Mucosa of descending colon (tissue), 3 donors: ENCODE measurements at regions not wholly inside any gene's neighbourhood (a gene's known extent, or its start where the extent isn't known, plus 50 kb on each side); places are given as distances from the start of the nearest gene placed in this dataset.

ENCODE experiments used
- ATAC-seq: fragments of 200-7000 bp; cut with Tn5 transposase; one replicate; pipeline ENCODE4 v1.9.1; 2020; ENCODE audit warnings: mild to moderate bottlenecking, moderate library complexity
- DNase-seq, 3 donors: peaks; one replicate each; pipeline ENCODE4 v3.0.0-alpha.2; 2020
- H3K36me3 ChIP-seq: fragments of 200-600 bp; one replicate; pipeline ENCODE4 v1.8.0; 2021; ENCODE audit warnings: low read depth, mild to moderate bottlenecking
- H3K4me1 ChIP-seq: fragments of 200-600 bp; one replicate; pipeline ENCODE4 v1.8.0; 2021; ENCODE audit warnings: low read depth, mild to moderate bottlenecking
- H3K4me3 ChIP-seq: fragments of 200-600 bp; one replicate; pipeline ENCODE4 v1.8.0; 2021; ENCODE audit warnings: mild to moderate bottlenecking
- H3K9me3 ChIP-seq: fragments of 200-600 bp; one replicate; pipeline ENCODE4 v1.8.0; 2021; ENCODE audit warnings: mild to moderate bottlenecking
- CTCF ChIP-seq: fragments of 200-600 bp; IDR thresholded peaks from one replicate; pipeline ENCODE4 v1.8.0; 2022; ENCODE audit warnings: antibody characterized with exemption, mild to moderate bottlenecking
- intact Hi-C, 2 donors: fragments of 100-400 bp; cut with DNase I in 1 of 2; cut with micrococcal nuclease in 1 of 2; formaldehyde crosslinking; loops; one replicate each; pipeline versions ENCODE4 v1.11.0 to v1.11.1; 2022; cut with DNase I, micrococcal nuclease
- donor health status: DM: no; HTN: no; CAD: no; lungs with moderate emphysema.
- donor health status: DM: no; HTN: no; CAD: no.
- donor health status: DM: no; HTN: yes; CAD: no.

- DNase-seq = no peak
- H3K4me3 ChIP-seq = no peak overlapping the region
- H3K4me1 ChIP-seq = no peaks in the 10 kb centered on the region
- no peak for ATAC-seq
- intact Hi-C loops = no loop called here
- no peak for TF ChIP-seq CTCF
- H3K36me3 ChIP-seq = no peaks in the 10 kb centered on the region
- H3K9me3 ChIP-seq = peaks cover 71% of the 10 kb centered on the region
Measured at GRCh38 chr12:34526946-34527345, 504.6 kb downstream of the ALG10 start.

- Histone ChIP-seq H3K4me1 (no peaks in the 10 kb centered on the region), H3K4me3 (no peak overlapping the region), H3K9me3 (peaks cover 96% of the 10 kb centered on the region), H3K36me3 (no peaks in the 10 kb centered on the region)
- DNase-seq (no peak), ATAC-seq (no peak)
- no peak for TF ChIP-seq CTCF
- intact Hi-C loops = no loop called here
Measured at GRCh38 chr12:34547276-34547675, 525.0 kb downstream of the ALG10 start.

- ATAC-seq (no peak), DNase-seq (no peak)
- H3K36me3 ChIP-seq = no peaks in the 10 kb centered on the region
- H3K9me3 ChIP-seq = peaks cover 100% of the 10 kb centered on the region
- no peak overlapping the region for H3K4me3 ChIP-seq
- no peaks in the 10 kb centered on the region for H3K4me1 ChIP-seq
- intact Hi-C loops = no loop called here
- no peak for TF ChIP-seq CTCF
Measured at GRCh38 chr12:34591966-34592365, 569.7 kb downstream of the ALG10 start.

GRCh38 chr12:34595749-34596733, 573.7 kb downstream of the ALG10 start:
- Histone ChIP-seq H3K36me3 (no peaks in the 10 kb centered on the region), H3K4me3 (no peak overlapping the region), H3K4me1 (no peaks in the 10 kb centered on the region), H3K9me3 (peaks cover 100% of the 10 kb centered on the region)
- intact Hi-C loops = no loop called here
- DNase-seq (peak in 2 of 3 donors; percentile 5 to 25), ATAC-seq (no peak)
- no peak for TF ChIP-seq CTCF

GRCh38 chr12:34597548-34598351, 575.5 kb downstream of the ALG10 start:
- peaks cover 100% of the 10 kb centered on the region for H3K9me3 ChIP-seq
- DNase-seq (peak in 2 of 3 donors; percentile 9 to 10), ATAC-seq (no peak)

More at GRCh38 chr12:34597548-34598351, 575.5 kb downstream of the ALG10 start:
- Histone ChIP-seq H3K4me3 (no peak overlapping the region), H3K36me3 (no peaks in the 10 kb centered on the region), H3K4me1 (no peaks in the 10 kb centered on the region)
- intact Hi-C loops = no loop called here
- TF ChIP-seq CTCF = no peak
